OCI-LY1 (cell line): ENCODE measurements at regions not wholly inside any gene's neighbourhood (a gene's known extent, or its start where the extent isn't known, plus 50 kb on each side); places are given as distances from the start of the nearest gene placed in this dataset.

ENCODE experiments used
- H2AFZ ChIP-seq: fragments of 200-600 bp; sonication (generic), shearing (Covaris generic); 2 replicates; pipeline ENCODE4 v1.6.0; 2014; ENCODE audit warnings: antibody characterized with exemption, mild to moderate bottlenecking, low read length
- H3F3A ChIP-seq: fragments of 200-600 bp; sonication (generic), shearing (Covaris generic); 2 replicates; pipeline ENCODE4 v1.6.0; 2014; ENCODE audit warnings: mild to moderate bottlenecking, antibody characterized with exemption, low read length, moderate library complexity; ENCODE audit not compliant: insufficient read depth
- H3K27ac ChIP-seq: fragments of 200-600 bp; sonication (generic); 2 replicates; pipeline ENCODE4 v1.5.1; 2014; ENCODE audit warnings: low read length, mixed run types, mild to moderate bottlenecking, low read depth; ENCODE audit not compliant: poor library complexity, severe bottlenecking
- H3K27me3 ChIP-seq: fragments of 200-600 bp; sonication (generic); 2 replicates; pipeline ENCODE4 v1.6.0; 2014; ENCODE audit warnings: antibody characterized with exemption, mild to moderate bottlenecking, low read length, moderate library complexity; ENCODE audit not compliant: insufficient read depth
- H3K36me3 ChIP-seq: fragments of 200-600 bp; sonication (generic); 2 replicates; pipeline ENCODE4 v1.6.1; 2014; ENCODE audit warnings: mild to moderate bottlenecking, antibody characterized with exemption, low read length, moderate library complexity, mixed read lengths; ENCODE audit not compliant: insufficient read depth
- H3K4me1 ChIP-seq: fragments of 200-600 bp; sonication (generic); 2 replicates; pipeline ENCODE4 v1.5.1; 2014; ENCODE audit warnings: mild to moderate bottlenecking, low read length, moderate library complexity; ENCODE audit not compliant: insufficient read depth, severe bottlenecking
- H3K4me2 ChIP-seq: fragments of 200-600 bp; sonication (generic), shearing (Covaris generic); 2 replicates; pipeline ENCODE4 v1.6.1; 2014; ENCODE audit warnings: low read length
- H3K4me3 ChIP-seq: fragments of 200-600 bp; sonication (generic); 2 replicates; pipeline ENCODE4 v1.5.1; 2014; ENCODE audit warnings: low read length, low read depth, mild to moderate bottlenecking, mixed read lengths; ENCODE audit not compliant: poor library complexity, severe bottlenecking
- H3K79me2 ChIP-seq: fragments of 200-600 bp; shearing (Covaris generic); 2 replicates; pipeline ENCODE4 v1.6.1; 2016; ENCODE audit warnings: mixed run types, low read length, mixed read lengths; ENCODE audit not compliant: insufficient read depth
- H3K9ac ChIP-seq: fragments of 200-600 bp; sonication (generic), shearing (Covaris generic); 2 replicates; pipeline ENCODE4 v1.6.1; 2014; ENCODE audit warnings: mild to moderate bottlenecking, low read length, mixed read lengths
- H3K9me2 ChIP-seq: fragments of 200-600 bp; sonication (generic), shearing (Covaris generic); 2 replicates; pipeline ENCODE4 v1.6.1; 2014; ENCODE audit warnings: low read depth, mild to moderate bottlenecking, low read length, mixed read lengths
- H3K9me3 ChIP-seq: fragments of 200-600 bp; shearing (Covaris generic); 2 replicates; pipeline ENCODE4 v1.6.1; 2014; ENCODE audit warnings: low read length, mixed read lengths
- H4K20me1 ChIP-seq: fragments of 200-600 bp; sonication (generic), shearing (Covaris generic); 2 replicates; pipeline ENCODE4 v1.6.0; 2016; ENCODE audit warnings: mild to moderate bottlenecking, low read length; ENCODE audit not compliant: insufficient read depth
- EZH2 ChIP-seq: fragments of 200-600 bp; sonication (generic), shearing (Covaris generic); IDR thresholded peaks from 2 replicates; pipeline ENCODE4 v1.8.0; 2017; ENCODE audit warnings: borderline replicate concordance, mixed run types, mild to moderate bottlenecking, antibody characterized with exemption, low read length, moderate library complexity, mixed read lengths
- TF ChIP-seq, protein P1 (sequence below): fragments of 200-600 bp; sonication (generic), shearing (Covaris generic); IDR thresholded peaks from 2 replicates; pipeline ENCODE4 v1.5.1; 2017; ENCODE audit warnings: mild to moderate bottlenecking, antibody characterized with exemption, low read length, moderate library complexity, mixed read lengths

DNA sequence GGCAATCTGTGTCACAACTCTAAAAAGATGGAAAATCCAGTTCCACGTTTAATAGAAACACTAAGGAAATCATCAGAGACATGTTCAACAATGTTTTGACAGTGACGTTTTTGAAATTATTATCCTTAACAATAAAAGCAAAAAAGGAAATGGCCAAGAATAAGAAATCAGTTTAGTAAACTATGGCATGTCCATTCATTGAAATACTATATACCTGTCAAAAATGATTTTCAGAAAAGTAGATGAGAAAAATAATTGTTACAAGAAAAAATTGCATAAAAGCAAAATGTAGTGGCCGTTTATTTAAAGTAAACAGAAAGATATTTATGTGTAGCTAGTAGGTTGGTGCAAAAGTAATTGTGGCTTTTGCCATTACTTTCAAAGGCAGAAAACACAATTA is 345.4 kb upstream of the NPSR1 start:
- Histone ChIP-seq H3K9ac (no peak overlapping the region), H3K79me2 (no peaks in the 10 kb centered on the region), H3K4me1 (no peaks in the 10 kb centered on the region), H3K4me3 (no peak overlapping the region), H2AFZ (no peak overlapping the region), H3K9me3 (peaks cover 4% of the 10 kb centered on the region; the same call in 1 of the 2 replicates), H3K27ac (no peak overlapping the region), H3F3A (no peaks in the 10 kb centered on the region), H3K36me3 (no peaks in the 10 kb centered on the region), H3K9me2 (no peaks in the 10 kb centered on the region), H4K20me1 (no peaks in the 10 kb centered on the region), H3K4me2 (no peak overlapping the region), H3K27me3 (no peaks in the 10 kb centered on the region)
- TF ChIP-seq EZH2, result no peak
- TF ChIP-seq, protein P1, sequence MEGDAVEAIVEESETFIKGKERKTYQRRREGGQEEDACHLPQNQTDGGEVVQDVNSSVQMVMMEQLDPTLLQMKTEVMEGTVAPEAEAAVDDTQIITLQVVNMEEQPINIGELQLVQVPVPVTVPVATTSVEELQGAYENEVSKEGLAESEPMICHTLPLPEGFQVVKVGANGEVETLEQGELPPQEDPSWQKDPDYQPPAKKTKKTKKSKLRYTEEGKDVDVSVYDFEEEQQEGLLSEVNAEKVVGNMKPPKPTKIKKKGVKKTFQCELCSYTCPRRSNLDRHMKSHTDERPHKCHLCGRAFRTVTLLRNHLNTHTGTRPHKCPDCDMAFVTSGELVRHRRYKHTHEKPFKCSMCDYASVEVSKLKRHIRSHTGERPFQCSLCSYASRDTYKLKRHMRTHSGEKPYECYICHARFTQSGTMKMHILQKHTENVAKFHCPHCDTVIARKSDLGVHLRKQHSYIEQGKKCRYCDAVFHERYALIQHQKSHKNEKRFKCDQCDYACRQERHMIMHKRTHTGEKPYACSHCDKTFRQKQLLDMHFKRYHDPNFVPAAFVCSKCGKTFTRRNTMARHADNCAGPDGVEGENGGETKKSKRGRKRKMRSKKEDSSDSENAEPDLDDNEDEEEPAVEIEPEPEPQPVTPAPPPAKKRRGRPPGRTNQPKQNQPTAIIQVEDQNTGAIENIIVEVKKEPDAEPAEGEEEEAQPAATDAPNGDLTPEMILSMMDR, result no peak

DNA sequence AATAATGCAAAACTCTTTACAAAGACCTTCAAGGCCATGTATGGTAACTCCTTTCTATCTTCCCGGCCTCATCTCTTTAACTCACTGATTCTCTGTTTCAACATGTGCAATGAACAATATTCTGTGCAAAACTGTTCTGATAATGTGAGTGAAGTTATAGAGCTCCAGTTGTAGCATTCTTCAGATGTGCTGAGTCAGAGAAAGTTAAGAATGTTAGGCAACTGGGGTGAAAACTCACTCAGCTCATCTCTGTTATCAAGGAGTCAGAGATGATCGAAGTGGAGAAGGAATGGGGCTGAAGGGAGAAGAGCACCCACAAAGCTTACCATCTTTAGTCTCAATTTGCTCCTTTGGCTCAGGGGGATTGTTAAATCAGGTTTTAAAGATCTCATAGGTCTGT is 344.7 kb upstream of the NPSR1 start:
- Histone ChIP-seq H3F3A (no peaks in the 10 kb centered on the region), H3K27me3 (no peaks in the 10 kb centered on the region), H3K36me3 (no peaks in the 10 kb centered on the region), H3K4me2 (no peak overlapping the region), H3K27ac (no peak overlapping the region), H3K79me2 (no peaks in the 10 kb centered on the region), H4K20me1 (no peaks in the 10 kb centered on the region), H2AFZ (no peak overlapping the region), H3K9me3 (peaks cover 4% of the 10 kb centered on the region; the same call in 1 of the 2 replicates), H3K4me1 (no peaks in the 10 kb centered on the region), H3K4me3 (no peak overlapping the region), H3K9me2 (no peaks in the 10 kb centered on the region), H3K9ac (no peak overlapping the region)
- no peak for TF ChIP-seq EZH2
- TF ChIP-seq, protein P1, result no peak

DNA sequence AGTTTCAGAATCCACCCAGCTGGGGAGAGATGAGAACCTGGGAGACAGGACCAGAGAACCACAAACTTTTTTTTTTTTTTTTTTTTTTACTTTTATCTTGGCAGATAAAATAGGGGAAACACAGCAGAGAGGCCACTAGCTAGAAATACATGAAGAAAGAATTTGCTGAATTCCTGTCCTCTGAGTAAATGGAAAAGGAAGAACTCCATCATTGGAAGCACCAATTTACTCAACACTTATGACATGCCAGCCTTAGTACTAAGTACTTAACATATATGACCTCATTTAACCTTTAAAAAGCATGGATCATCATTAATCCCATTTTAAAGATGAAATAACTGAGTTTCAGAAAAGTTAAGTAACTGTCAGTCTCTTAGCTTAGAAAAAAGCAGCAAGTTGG is 343.0 kb upstream of the NPSR1 start:
- Histone ChIP-seq H3K27ac (no peak overlapping the region), H2AFZ (no peak overlapping the region), H3K27me3 (no peaks in the 10 kb centered on the region), H3K36me3 (no peaks in the 10 kb centered on the region), H3K4me2 (no peak overlapping the region), H3K9me3 (peaks cover 4% of the 10 kb centered on the region; the same call in 1 of the 2 replicates), H3F3A (no peaks in the 10 kb centered on the region), H3K4me3 (no peak overlapping the region), H3K9me2 (no peaks in the 10 kb centered on the region), H3K9ac (no peak overlapping the region), H3K4me1 (no peaks in the 10 kb centered on the region), H3K79me2 (no peaks in the 10 kb centered on the region), H4K20me1 (no peaks in the 10 kb centered on the region)
- TF ChIP-seq EZH2, result no peak
- TF ChIP-seq, protein P1, result no peak
